CD4-positive, alpha-beta T cell treated with Interleukin-21 for 1 hour (primary cell): ENCODE measurements at regions not wholly inside any gene's neighbourhood (a gene's known extent, or its start where the extent isn't known, plus 50 kb on each side); places are given as distances from the start of the nearest gene placed in this dataset.
A peak's percentile ranks its signal among the peaks of the same experiment; 100 is the strongest.
"Not testable (repeated sequence)": the region's sequence is repeated elsewhere in the genome, so short reads cannot be mapped to it uniquely, and the experiment has no call there.

ENCODE experiments used
- DNase-seq: peaks from one replicate; pipeline ENCODE4 v3.0.0-alpha.2; 2020

DNA sequence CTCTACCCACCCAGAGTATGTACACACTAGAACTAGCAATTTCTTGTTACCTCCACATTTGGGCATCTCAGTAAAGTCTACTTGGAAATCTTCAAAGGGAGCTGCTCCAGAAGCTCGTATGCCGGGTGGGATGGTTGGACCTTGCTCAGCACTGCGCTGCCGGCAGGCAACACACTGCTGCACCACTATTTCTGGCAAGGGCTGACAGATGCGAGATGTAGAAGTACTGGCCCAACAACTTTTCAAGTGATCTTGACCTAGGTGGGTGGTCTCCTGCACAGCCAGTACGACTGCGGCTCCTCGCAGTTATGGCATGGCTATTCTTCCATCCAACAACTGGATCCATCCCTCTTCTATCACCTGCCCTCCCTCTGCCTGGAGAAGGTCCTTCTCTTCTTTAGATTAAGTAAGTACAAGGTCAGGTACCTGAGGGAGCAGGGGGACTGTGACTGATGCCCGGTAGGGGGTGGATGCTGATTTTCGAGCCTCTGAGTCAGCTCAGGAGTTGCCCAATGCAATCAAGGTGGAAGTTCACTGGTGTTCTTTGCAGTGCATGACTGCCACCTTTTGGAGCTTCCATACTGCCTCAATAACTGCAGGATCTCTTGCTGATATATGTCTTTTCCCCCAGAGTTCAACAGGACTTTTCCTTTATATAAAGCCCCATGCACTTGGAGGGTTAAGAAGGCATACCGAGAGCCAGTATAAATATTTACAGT is 100.4 kb upstream of the SLC1A4 start:
- no peak for DNase-seq

DNA sequence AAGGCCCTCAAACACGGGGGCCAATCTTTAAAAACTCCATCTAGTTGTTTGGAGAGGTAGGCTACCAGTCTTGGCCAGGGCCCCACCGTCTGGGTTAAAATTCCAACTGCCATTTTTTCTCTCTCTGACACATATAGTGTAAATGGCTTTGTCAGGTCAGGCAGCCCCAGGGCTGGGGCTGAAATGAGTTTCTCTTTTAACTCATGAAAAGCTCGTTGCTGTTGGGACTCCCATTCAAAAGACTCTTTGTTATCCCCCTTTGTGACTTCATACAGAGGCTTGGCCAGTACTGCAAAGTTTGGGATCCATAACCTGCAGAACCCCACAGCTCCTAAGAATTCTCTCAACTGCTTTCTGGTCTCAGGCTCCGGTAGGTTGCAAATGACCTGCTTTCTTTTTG is 99.4 kb upstream of the SLC1A4 start:
- DNase-seq: no peak

DNA sequence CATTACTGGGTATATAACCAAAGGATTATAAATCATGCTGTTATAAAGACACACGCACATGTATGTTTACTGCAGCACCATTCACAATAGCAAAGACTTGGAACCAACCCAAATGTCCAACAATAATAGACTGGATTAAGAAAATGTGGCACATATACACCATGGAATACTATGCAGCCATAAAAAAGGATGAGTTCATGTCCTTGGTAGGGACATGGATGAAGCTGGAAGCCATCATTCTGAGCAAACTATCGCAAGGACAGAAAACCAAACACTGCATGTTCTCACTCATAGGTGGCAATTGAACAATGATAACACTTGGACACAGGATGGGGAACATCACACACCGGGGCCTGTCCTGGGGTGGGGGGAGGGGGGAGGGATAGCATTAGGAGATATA is 92.6 kb upstream of the SLC1A4 start:
- DNase-seq: not testable (repeated sequence)

DNA sequence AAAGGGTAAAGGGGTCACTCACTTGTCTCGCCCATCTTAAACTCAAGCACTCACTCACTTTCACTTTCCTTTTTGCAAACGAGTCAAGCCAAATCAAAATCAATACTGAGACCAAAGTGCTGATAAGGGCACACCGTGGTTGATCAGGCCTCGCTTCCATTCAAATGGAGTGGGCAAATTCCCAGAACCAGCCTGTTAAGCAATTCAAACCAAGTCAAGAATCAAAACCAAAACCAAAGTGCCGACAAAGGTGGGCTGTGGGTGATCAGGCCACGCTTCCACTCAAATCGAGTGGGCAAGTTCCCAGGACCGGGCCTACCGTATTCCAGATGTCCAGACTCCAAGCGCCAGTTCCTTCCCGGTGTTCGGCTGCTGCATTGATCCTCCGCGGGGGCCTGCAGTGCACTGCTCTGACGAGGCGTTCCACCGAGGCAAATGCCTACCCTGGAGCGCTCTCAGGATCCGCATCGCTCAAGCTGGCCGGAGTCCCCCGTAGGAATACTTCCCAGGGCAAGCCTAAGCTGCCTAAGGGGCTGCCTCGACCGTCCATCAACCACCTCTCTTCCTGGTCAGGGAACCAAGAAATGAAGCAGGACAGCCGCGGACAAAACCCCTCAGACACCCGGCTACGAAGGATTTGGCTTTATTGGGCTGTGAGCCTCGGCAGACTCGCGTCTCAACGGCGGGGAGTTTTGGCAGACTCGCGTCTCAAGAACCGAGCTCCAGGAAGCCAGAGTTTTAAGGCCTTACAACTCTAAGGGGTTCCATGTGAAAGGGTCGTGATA is 89.9 kb upstream of the SLC1A4 start:
- no peak for DNase-seq

DNA sequence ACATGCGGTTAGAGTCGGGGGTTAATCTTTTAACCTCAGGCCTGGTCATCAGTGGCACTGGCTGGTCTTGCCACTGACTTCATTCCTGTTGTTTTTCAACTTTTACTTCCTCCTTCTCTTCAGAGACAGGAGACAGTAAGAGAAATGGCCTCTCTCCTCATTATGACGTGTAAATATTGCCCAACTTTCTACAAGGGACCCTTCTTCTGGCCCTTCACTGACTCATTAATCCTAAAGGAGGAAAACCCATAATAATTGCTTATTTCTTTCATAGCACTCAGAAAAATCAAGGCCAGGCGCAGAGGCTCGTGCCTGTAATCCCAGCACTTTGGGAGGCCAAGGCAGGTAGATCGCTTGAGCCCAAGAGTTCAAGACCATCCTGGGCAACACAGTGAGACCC is 89.3 kb upstream of the SLC1A4 start:
- not testable (repeated sequence) for DNase-seq

DNA sequence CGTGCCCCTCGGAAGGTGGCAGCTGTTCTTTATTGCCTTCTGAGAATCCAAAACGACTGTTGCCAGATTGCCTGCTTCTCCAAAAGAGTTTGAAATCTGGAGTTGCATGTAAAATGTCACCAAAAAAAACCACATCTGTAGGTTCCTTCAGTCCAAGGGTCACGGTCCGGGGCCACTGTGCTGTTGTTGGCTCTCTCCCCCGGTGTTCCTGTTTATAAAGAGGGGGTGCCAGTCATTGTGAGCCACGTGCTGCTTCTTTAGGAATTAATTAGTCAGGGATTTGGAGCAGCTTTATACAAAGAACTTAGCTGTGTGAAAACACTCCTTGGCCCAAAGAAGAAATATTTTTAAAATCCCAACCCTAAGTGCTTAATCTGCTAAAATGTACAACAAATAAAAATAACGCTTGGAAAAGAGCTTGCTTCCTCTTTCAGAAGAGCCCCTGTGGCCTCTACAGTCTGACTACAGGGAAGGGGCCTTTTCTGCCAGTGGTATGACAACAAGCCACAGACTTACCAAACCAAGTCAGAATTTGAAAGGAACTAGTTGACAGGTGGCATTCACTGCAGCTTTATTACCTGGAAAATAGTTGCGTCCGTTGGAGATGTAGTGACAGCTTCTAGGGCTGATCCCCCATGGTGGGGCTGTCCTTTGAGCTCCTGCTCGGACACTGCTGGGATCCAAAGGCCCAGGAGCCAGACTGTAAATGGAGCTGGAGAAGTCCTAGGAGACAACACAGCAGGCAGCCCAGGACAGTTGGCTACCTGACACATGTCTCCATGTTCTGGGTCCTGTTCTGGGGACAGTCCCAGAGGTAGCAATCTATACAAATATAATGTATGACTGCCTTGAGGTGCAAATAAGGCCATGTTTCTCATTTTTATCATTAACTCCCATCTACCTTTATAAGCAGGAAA is 84.5 kb upstream of the SLC1A4 start:
- no peak for DNase-seq

DNA sequence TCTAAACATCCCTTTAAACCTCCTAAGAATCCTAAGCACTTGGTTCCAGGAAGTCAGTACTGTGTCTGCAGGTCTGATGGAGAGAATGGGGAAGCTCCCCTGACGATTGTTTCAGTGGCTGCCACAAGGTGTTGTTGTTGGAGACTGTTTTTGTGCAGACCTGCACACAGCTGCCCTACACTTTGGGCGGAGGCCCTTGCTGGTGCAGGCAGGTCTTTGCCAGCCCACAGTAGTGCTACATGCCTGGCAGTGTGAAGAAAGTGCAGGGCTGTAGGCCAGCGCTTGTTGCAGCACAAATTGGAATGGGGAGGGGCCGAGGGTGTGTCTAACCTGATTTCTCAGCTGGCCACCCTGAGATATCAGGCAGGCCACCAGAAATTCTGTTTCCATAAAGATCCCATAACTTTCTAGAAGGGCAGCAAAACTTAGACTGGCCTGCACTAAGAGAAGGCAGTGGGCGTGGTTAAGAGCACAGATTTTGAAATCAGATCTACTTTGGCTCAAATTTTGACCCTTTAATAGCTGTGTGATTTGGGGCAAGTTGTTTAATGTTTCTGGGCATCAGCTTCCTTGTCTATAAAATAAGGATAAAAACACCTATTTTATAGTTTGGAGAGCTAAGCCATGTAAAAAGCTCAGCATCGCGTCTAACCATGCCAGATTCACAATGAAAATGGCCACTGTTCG is 83.7 kb upstream of the SLC1A4 start:
- no peak for DNase-seq

DNA sequence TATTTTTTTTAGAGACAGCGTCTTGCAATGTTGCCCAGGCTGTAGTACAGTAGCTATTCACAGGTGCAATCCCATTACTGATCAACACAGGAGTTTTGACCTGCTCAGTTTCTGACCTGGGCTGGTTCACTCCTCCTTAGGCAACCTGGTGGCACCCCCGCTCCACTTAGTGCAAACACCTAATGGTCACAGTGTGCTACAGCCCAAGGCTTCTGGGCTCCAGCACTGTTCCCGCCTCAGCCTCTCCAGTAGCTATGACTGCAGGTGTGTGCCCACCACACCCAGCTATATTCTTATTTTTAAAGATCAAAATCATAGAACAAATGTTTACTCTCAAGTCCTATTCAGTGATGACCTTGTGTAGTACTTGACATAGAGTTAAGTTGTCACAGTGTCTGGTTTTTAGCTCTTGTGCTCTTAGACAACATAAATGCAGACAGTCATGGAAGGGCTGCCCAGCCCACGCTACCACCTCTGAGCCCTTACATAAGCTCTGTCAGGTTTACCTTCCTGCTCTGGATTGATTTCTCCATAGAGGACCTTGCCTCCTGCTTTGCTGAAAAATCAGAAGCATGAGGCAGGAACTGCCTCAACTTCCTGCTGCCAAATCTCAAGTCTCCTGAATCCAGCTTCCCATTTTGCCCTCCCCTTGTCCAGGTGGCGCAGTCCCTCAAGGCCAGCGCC is 82.2 kb upstream of the SLC1A4 start:
- no peak for DNase-seq

DNA sequence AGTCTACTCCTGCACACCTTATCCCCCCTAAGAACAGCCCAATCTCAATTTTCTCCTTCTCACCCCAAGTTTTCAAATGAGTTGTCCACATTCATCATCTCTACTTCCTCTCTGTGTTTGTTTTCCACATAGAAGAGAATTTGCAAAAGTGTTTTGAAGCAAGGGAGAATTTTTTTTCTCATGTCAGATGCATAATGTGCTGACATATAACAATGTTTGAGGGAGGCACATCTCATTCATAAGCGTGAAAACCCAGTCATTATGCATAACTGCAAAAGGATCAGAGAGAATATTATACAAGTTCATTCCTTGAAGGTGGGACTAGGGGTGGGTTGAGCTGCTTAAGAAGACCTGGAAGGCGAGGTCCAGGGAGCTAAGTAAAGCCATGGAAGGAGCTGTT is 80.8 kb upstream of the SLC1A4 start:
- no peak for DNase-seq

DNA sequence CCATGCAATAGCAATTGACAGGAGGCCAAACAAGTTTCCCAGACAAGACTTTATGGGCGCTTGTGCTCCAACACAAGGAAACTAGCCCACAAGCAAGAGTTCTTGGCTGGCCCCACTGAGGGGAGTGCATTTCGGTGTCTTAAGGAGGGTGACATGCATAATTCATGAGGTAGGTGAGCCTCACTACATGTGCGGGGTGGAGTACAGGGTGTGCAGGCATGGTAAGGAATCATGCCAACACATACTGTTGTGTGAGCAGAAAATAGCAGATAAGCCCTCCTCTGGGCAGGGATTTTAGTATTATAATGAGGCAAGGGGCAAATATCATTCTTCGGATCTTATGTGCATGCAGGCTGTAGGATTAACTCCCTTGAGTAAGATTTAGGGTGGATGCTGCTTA is 78.7 kb upstream of the SLC1A4 start:
- DNase-seq: no peak

DNA sequence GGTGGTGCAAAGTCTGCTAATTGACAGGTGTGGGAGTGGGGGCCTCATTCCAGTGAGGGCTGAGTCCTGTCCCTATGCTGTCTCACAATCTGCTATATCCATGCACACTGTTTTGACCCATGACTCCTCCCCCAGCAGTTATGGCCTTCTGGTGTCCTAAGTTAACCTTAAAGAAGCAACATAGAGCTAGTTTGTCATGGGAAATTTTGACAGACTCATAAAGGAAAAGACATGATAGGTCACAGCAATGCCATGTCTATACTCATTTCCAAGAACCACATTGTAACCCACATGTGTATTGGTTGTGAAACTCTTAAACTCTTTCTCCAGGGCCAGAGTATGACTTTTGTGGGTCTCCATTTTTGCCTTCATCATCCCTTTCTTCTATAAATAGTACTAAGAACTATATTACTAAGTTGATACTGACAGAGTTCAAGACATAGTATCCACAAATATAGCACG is 78.2 kb upstream of the SLC1A4 start:
- DNase-seq: no peak

DNA sequence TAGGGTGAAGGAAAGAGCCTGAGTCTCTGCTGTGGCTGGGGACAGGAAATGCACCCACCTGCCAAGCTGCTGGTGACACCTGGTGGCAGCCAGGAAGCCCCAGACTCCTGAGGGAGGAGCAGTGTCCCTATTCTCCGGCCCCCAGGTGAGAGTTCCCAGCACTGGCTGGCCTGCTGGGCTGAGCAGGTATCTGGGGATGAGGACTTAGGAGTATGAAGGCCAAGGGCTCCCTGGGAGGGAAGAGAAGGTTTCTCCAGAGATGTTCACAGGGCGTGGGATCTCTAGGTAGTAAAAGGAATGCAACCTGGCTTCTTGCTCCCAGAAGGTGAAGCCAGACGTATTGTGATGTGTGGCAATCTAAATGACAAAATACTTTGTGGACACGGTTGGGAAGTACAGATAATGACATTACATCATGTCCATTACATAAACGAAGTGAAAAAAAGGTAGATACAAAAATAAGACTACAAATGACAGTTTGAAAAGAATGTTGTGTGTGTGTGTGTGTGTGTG is 75.8 kb upstream of the SLC1A4 start:
- DNase-seq: peak; percentile 15

DNA sequence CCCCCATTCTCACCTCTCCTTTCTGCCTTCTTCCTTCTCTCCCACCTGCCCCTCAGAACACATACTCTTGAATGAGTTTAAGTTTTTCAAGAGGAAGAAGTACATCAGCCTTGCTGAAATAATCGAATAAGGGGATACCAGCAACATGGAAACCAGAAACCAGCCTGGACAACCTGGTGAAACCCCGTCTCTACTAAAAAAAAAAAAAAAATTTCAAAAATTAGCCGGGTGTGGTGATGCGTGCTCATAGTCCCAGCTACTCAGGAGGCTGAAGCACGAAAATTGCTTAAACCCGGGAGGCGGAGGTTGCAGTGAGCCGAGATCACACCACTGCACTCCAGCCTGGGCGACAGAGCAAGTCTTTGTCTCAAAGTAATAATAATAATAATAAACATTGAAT is 75.0 kb upstream of the SLC1A4 start:
- no peak for DNase-seq

DNA sequence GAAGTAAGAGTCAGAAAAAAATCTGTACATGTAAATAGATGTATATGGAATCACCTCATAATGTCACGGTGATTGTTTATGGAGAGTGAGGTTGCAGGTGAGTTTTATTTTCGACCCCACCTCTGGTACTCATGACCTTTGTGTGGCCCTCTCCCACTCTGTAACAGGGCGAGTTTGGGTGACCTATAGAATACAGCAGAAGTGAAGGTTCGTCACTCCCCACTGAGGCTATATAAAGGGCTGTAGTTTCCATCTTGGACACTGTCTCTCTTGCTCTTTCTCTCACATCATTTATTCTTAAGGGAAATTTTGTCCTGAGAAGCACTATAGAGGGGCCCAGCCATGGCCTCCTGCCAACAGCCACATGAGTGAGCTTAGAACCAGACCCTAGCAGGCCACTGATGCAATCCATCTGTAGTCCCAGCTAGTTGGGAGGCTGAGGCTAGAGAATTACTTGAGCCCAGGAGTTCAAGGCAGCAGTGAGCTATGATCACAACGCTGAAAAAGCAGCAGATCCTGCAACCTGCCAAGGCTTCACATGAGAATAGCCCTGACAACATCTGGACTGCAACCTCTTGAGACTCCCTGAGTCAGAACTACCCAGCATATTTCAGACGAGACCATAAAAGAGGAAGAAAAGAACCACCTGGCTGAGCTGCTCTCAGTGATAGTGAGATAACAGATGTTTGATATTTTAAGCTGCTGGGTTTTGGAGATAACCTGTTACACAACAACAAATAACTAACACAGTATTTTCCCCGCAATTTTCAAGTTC is 74.3 kb upstream of the SLC1A4 start:
- DNase-seq: no peak

DNA sequence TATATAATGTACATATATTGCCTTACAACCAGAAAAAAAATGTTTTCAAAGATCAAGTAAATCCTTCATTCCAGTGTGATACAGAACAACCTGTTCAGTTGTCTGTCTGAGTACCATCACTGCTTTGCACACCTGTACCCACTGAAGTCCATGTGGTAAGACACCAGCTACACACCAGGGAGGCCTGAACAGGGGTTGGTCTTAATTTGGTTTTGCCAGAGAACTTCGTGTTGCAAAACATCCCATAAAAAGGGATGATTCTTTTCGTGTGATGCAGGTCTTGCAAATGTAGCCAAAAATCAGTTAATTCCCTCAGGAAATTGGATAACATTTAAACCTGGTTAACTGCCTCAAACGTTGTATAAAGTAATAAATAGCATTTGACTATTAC is 73.7 kb upstream of the SLC1A4 start:
- DNase-seq: no peak

DNA sequence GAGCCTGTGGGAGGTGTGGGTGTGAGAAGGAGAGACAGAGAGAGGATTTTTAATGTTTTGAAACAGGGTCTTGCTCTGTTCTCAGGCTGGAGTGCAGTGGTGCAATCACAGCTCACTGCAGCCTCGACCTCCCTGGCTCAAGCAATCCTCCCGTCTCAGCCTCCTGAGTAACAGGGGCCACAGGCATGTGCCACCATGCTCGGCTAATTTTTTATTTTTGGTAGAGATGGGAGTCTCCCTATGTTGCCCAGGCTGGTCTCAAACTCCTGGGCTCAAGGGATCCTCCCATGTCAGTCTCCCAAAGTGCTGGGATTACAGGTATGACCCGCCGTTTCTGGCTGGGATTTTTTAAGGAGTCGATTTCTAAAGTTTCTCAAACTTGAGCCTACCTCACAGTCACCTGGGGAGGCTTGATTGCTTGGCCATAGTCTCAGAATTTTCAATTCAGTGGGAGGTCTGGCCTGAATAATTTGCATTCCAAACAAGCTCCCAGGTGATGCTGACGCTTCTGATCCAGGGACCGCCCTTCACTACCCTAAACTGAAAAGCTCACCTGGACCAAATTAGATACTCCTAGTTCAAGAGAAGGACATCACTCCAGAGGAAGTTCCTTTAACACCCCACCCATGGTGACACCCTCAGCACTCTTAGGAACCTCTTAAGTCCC is 70.8 kb upstream of the SLC1A4 start:
- DNase-seq: no peak

DNA sequence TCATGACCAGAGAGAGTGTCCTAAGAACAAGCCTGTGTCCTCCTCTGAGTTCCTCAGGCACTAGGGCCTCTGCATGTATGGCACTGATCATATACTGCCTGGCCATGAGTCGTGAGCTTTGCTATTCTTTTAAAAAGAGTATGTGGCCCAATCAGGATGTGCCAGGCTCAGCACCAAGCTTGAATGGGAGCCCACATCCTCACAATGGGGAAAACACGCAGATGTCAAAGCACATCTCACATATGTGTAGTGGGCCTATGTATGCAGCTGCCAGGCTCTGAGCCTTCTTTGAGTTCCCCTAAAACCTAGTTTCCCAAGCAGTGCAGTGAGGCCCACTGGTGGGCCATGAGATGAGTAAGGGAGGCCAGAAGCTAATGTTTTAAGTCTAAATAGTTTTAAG is 69.9 kb upstream of the SLC1A4 start:
- DNase-seq: no peak

DNA sequence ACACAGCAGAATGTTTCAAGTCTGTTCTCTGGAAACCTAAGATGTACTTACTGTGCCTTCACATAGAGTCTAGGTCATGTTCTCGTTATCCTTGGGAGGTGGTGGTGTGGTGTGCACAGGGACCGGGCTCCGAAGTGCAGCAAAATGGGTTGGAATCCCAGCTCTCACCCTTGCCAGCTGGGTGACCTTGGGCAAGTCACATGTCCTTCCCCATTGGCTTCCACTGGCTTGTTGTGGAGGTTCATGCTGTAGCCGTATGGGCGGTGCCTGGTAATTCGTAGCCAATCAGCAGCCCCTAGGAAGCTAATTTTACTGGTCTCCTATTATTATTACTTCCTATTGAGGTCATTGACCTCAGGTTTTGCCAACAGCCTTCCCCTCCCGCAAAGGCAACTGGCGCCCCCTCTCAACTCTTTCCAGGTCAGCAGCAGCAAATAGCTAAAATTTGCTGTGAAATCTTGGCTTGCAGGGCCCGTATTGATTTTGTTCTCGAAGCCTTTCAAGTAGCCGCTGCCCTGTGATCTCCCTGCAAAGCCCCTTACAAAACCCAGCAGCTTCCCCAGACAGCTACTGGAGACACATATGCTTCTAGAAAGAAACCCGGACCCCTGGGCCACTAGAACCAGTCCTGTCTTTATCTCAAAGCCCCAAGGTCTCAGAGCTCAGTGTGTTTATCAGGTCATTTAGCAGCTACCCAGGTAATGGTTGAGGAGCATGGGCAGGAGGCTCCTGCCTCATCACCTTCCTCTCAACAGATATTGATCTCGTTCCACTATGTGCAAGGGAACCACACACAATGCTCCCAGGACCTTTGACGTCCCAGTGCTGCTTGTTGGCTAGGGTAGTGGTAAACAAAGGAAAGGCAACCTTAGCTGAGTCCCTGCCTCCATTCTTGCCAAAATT is 66.5 kb upstream of the SLC1A4 start:
- no peak for DNase-seq

DNA sequence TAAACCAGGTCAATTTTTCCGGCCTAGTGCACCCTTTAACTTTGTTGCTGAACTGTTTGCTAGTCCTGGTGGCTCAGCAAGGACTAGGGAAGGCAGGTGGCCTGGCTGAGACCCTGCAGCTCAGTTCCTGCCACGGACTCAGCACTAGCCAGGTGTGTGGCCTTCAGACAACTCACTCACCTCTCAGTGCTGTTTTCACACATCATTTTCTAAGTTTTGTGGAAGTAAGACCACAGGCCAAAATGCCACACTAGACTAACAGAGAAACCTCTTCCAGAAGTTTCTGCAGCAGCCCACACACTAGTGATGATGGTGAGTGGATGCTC is 65.9 kb upstream of the SLC1A4 start:
- no peak for DNase-seq
